T-helper 1 cell treated with Interleukin-12 subunit alpha and Interleukin-12 subunit beta and Interleukin-4 antibody, amounts not matched to agents 30 ng/mL and 1 ng/mL, for 36 hours (primary cell): ENCODE measurements at regions not wholly inside any gene's neighbourhood (a gene's known extent, or its start where the extent isn't known, plus 50 kb on each side); places are given as distances from the start of the nearest gene placed in this dataset.

Source experiments
- intact Hi-C: fragments of 100-400 bp; cut with micrococcal nuclease; formaldehyde crosslinking; loops from one replicate; pipeline ENCODE4 v1.15.1; 2024

DNA sequence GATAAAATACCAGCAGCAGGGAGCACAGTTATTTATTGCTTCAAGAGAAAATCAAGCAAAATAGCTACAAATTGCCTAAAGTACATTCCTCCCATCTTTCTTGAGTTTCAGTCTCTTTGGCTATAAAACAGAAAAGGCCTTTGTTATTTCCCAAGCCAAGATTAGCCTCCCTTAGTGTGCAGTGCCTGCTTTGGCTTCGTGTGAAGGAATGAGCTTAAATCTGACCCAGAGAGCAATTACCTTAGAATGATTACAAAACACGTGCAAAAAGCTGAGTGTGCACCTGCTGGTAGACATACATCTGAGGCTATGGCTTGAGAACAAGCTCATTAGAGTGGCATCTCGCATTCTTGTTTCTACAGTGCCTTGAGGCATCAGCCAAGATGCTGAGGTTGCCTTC, 250.8 kb downstream of the C4orf33 start:
- intact Hi-C loops, result loop anchor here (5.0 kb wide), 1 partner anchor 429 kb away; no protein-coding TSS in a partner anchor

DNA sequence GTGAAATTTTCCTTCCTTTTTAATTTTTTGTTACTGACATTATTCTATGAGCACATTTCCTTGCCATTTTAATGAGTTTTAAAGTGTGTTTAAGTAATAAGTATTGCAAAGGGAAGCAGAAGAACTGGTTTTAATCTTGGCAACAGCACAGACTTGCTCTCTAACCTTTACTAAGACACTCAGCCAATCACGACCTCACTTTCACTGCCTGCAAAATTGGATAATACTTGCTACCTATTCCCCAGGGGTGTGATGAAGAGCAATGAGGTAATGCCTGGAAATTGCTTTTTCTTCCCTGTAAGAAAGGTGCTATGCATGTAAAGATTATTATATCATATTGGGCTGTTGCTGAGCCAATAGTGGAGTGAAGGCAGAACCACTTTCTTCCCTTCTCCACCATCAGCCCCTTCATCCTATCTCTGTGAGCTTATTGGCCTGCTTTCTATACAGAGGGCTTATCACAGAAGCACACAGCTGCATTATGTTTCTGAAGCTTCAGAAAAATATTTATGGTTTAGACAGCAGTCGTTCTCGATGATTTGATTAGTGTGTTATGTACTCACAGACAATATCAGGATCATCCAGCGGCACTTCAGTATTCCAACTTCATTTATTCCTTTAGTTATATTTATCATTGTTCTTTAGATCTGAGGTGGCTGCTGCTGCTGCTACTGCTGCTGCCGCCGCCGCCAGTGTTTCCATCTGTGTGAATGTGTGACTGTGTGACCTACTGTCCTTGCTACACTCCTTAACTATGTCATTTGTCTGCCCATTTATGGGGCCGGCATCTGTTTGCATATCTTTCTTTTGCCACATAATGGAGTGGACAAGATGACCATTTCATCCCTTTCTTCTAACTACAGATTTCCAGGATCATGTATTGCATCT, 255.1 kb downstream of the C4orf33 start:
- intact Hi-C loops, result no loop called here

DNA sequence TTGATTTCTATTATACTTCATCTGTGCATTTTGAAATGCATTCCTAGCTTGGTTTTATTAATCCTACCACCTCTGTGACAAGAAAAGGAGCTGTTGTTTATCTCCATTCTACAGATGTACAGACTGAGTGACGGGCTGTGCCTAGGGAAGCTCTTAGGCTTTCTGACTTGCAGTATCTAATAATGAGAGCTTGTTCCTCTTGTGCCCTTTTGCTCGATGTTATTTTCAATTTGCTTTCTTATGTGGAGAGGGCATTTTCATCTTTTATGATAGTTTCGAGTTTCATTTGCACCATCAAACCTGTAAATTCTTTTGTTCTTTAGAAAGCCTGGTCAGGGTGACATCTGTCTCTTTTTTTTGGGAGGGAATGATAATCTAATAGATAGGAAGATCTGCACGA, 256.5 kb downstream of the C4orf33 start:
- intact Hi-C loops, result no loop called here

DNA sequence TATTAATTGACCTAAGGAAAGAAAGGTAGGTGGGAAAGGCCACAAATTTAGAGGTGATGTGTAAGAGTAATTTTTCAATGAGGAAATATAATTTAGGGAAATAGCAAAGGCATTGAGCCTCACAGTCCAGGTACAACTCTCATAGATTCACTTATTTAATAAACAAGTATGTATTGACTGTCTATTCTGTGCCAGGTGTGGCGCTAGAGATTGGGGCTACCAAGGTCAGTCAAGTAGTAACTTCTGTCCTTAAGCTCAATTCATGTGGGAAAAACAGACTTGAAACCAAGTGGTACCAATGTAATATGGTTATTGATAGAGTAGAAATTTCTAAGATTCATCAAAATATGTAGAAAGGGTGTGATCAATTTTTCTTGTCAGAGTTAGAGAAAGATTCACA, 257.5 kb downstream of the C4orf33 start:
- intact Hi-C loops, result no loop called here

DNA sequence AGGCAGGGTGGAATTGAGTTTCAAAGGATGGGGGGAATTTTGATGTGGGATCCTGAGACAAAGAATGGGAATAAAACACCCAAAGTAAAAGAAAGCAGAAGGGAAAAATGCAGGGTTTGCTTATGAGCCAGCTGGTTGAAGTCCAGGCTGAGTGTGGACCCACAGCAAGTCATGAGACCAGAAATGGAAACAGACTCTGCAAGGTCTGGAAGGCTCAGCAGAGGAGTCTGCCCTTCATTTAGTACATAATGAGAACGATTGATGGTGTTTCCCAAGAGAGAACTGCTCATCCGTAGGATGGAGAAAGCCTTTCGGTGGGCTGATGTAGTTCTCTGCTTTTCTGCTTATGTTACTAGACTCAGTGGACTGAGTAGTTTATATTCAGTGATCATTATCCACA, 259.1 kb downstream of the C4orf33 start:
- intact Hi-C loops, result no loop called here

DNA sequence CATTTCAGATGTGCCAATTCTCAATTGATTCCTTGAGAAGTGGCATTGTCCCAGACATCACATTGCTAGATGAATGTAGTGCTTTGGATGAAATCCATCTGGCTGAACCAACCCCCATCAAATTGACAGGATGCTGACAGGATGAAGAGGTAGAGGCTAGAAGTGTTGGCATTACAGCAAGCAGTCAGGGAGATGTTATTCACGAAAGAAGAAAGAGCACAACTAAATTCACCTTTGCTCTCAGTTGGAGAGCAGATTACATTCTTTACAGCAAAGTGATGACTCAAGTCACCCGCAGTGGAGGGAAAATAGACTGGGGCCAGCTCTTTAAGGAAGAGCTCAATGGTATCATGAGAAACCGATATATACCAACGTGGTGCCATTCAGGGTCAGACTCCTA, 259.6 kb downstream of the C4orf33 start:
- intact Hi-C loops, result no loop called here

DNA sequence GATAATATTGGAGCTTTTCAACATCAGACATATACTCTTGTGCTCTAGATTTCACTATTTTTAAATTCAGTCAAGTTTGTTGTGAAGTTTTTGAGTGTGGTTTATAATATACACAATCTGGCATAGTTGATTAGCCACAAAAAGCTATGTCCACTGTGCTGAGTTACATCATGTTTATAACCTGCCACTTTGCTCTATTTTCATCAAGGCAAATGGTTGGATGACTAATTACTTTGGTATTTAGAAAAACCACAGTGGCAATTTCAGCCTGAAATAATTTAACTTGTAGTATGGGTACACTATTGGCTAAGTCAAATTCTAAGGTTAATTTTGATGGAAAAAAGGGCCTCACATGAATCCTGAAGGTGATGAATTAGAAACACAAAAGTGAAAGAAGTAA, 262.6 kb downstream of the C4orf33 start:
- intact Hi-C loops, result no loop called here

DNA sequence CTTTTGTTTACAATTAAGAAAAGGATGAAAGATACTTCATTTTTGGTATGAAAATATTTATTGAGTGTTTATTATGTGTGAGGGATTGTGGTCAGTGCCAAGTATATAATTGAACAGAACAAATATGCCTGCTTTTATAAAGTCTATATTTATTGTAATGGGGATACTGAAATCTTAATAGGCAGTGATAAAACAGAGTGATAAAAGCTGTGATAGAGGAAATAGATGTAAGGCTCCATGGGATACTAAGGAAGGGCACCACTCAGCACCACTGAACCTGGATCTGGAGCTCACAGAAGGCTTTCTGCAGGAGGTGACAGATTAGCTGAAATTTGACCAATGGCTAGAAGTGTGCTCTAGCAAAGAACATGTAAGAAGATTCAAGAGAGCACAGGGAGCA, 263.5 kb downstream of the C4orf33 start:
- intact Hi-C loops, result no loop called here

DNA sequence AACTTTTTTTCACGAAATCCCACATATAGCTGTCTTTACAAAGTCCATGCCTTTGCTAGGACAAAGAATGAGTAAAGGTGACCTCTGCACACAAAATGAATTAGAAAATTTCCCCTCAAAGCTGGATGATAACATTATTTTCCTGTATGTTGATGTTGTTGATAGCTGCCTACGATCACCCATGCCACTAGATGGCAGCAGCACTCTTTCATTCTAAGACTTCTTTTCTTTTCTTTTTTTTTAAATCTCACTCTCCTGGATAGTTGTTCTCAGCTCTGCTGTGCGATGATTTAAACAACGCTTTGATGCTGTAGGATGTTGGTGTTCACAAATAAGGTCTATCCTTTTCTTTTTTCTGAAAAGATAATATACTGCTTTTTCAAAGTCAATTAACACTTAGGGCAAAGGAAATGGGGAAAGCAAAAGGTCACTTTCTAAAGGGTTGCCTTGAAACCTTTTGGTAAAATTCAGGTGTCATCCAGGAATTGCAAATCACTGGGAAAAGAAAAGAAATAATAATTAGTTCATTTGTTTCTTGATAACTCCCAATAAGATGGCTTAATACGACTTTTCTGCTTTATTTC, 266.8 kb downstream of the C4orf33 start:
- intact Hi-C loops, result loop anchor here (1.0 to 5.0 kb wide), 2 partner anchors 279 to 1170 kb away; no protein-coding TSS in a partner anchor

DNA sequence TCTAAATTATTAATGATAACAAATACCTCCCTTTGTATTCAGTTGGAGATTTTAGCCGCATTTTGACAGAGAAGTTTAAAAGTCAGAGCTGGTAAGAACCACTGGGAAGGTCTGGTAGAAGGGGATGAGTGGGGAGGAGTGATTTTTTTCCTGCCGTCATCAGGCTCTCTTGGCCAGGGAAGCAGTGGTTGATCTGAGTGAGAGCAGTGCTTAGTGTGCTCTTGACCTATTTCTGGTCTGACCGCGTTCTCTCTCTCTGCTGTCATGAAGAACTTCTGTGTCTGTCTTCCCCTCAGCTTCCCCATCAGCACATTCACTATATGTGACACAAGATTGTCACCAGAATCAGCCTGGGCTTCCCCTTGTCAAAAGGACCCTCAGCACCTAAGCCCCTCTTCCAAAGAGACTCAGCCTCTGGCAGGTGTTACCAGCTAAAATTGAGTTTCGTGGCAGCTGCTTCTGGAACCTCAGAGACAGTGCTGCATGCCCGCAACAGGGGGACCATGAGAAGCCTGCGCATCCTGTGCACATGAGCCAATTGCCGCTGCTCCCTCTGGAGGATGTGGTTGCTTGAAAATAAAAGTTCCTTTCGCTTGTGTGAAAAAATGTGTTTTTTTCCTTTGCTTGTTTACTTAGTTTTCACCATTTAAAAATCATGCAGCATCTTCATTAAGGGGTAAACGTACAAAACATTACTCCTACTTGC, 268.9 kb downstream of the C4orf33 start:
- intact Hi-C loops, result loop anchor here (5.0 kb wide), 1 partner anchor 1173 kb away; no protein-coding TSS in a partner anchor

DNA sequence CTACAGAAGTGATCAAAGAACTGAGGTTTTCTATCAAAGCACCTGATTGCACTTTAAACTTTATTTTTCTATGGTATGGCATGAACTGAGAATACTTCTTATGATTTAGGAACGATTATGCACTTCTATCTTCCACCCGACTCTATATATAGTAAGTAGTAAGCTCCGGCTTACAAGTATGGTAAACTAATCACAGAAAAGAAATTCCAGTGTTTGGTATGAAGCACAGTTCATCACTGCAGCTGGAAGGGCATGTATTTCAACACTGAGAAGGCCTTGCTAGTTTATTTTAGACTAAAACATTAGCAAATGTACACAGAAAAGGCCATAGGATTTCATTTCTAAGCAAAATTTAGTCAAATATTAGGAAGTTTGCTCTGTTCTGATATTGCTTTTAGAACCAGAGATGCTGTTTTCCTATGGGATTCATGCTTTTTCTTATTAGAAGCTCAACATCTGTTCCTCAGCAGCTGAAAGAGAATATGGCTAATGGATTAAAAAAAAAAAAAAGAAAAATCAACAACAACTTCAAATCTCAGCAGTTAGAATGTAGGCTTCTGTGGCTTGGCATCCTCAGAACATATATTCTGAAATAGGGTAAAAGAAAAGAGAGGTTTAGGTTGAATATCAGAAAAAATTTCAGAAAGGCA, 273.5 kb downstream of the C4orf33 start:
- intact Hi-C loops, result no loop called here

DNA sequence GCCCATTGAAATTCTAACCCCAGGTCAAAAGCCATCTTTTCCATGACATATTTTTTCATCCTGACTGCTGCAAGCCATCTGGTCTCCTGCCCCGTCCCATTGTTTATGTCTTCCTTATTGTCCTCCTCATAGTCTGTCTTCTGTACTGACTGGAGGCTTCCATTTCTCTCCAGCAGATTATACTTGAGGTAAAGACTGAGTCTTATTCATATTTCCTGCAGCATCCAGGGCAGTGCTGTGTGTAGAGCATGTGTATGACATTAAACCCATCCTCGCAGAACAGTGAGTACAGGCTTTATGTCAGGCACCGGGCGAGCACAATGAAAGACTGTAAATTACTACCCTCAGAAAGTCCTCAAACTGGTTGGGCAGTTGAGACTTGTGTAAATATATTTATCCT, 275.1 kb downstream of the C4orf33 start:
- intact Hi-C loops, result no loop called here

DNA sequence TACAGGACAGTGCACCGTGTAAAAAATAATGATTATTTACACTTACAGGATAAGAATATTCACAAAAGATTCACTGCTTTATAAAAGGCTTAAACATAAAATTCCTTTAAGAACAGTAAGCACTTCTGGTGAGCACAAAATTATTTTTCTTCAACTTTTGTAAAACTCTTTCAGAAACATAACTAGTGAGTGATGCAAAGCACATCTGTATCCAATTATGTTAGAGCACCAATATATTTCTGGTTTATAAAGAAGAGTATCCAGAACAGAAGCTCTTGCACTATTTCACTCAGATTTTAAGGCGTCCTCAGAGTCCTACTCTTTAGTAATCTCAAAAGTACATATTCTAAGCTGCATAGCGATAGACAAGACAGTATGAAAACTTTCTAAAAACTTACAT, 276.0 kb downstream of the C4orf33 start:
- intact Hi-C loops, result no loop called here

DNA sequence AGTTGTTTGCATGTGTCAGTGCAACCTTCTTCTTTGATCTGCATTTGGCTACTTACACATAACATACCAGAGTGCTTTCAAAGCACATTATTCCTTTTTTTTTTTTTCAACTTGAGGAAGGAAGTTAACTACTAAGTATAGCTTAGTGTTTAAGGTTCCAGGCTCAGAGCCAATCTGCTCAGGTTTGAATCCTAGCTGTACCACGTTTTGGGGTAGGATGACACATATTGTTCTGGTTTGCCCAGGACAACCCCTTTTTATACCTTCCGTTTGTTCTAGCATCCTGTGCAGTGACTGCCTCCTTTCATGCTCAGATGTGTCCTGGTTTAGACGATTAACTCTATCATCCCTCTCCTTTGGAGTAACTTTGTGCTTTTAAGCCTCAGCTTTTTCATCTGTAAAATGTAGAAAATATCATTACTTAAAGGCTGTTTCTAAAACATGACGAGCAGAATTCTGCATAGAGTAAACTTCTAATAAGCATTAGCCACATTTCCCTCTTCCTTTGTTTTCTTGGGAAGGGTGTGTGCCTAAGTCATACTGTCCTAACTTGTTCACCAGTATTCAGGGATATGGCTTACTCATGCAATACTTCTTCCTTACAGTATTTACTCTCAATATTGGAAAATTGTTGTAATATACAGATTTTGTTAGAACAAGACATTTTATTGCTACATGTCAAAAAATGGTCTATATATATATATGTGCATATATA, 281.3 kb downstream of the C4orf33 start:
- intact Hi-C loops, result loop anchor here (5.0 kb wide), 1 partner anchor 850 kb away; no protein-coding TSS in a partner anchor

DNA sequence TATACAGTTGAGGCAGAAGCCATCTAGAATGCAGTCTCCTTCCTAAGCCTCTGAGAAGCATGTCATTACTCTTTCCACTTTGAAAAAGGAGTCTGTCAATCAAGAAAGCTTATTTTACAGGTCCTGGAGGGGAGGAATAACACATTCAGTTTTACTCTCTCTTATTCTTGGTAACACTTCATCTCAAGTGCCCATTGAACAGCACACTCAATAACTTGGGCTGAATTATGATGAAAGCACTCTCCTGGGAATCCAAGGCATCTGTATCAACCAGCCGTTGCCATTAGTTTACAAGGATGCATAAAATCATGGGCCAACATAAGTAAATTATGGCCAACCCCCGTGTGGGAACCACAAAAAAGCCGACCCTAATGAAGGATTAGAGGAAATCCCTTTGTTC, 282.4 kb downstream of the C4orf33 start:
- intact Hi-C loops, result loop anchor here (5.0 kb wide), 1 partner anchor 851 kb away; no protein-coding TSS in a partner anchor

DNA sequence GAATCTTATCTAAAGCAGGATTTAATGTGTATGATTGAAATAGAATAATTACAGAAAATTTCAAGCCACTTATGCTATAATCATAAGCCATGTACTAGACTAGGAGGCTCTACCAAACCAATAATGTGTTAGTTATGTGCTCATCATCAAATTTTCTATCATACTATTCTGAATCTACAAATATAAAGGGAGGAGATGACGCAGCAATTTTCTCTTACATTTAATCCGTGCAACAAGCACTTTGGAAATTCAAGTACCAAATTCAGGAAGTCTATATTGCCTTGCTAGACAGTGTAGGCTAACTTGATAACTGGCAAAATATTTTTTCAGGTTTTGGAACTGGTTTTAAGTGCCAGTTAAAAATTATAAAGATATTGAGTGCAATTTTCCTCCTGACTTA, 283.5 kb downstream of the C4orf33 start:
- intact Hi-C loops, result loop anchor here (5.0 kb wide), 1 partner anchor 852 kb away; no protein-coding TSS in a partner anchor

DNA sequence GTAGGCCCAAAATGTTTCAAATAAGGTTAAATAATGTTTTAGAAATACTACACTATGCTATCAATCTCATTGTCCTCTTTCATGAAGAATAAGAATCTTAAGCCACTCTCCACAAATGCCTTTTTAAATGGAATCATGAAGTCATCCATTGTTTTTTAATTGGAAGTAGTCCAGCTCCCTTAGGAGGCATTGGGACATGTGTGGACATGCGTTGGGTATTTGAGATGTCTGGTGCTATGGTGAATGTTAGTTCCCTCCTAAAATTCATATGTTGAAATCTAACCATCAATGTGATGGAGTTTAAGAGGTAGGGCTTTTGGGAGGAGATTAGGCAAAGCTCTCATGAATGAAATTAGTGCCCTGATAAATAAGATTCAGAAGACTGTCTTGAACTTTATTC, 289.0 kb downstream of the C4orf33 start:
- intact Hi-C loops, result no loop called here

DNA sequence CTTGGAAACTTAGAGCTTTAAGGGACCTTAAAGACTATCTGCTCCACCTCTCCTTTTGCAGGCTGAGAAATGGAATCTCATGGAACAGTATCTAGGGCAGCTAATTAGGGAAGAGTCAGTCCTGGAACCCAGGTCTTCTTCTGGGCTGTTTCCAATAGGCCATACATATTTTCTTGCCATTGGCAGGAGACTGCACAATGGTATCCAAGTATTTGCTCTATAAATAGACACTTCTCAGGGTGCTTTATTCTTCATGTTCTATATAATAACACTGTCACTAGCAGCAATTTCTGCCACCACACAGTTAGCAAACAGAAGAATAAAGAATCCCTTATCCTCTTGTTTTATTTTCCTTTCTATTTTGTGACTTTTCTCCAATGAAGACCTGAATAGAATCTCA, 291.7 kb downstream of the C4orf33 start:
- intact Hi-C loops, result no loop called here

DNA sequence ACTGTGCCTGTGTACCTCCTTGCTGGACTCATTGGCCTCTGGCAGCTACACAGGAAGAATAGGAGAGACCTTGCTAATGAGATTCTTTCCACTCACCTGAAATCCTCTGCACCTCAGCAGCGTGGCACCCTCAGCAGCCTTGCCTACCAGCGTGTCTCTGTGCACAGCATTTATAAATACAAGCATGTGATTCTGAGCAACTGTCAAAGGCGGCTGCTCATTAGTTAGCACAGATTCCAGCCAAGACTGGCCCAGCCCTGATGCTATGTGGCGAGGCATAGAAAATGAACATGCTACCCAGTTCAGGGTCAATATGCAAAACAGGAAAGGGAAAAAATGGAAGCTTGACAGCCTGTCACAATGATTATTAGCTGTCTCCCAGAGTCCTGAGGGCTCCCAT, 298.0 kb downstream of the C4orf33 start:
- intact Hi-C loops, result no loop called here

DNA sequence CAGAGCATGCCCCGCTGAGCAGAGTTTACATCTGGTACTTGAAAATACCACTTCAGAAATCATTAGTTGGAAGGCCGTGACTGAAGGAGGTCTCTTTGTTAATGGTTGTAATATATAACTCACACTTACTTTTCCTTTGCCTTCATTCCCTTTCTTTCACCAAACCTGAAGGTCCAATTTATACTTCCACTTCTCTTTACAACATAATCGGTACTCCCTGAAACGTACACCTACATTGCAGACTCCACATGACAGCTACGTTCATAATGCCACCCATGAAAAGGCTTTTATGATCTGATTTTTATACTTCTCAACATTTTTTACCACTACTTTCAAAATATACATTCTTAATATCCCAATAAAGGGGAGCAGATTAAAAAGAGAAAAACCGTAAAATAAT, 298.7 kb downstream of the C4orf33 start:
- intact Hi-C loops, result no loop called here

DNA sequence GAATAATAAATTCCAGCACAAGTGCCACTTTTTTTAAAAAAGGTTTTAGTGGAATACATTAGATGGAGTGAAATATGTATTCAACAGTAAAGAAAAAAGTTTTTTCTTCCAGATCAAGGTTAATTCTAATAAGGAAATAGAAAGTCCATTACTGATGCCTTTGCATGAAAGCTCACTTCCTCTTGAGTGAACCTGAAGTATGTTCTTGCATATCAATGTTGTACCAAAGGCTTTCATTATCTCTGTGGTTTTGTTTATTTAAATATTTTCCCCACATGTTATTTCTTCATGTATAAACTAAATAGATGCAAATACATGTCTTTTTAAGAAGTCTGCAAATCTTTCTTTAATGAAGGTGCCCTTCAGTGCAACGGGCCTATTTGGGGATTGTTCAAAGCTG, 307.9 kb downstream of the C4orf33 start:
- intact Hi-C loops, result no loop called here
